H7 (cell line): ENCODE measurements at regions not wholly inside any gene's neighbourhood (a gene's known extent, or its start where the extent isn't known, plus 50 kb on each side); places are given as distances from the start of the nearest gene placed in this dataset.

Experiments
- DNase-seq: peaks from one replicate; pipeline ENCODE4 v3.0.0; 2012
- H3K27me3 ChIP-seq: 2 replicates; pipeline ENCODE4 v1.6.0; 2011; ENCODE audit warnings: mild to moderate bottlenecking, low read length; ENCODE audit not compliant: control insufficient read depth, insufficient read depth
- H3K36me3 ChIP-seq: replicated peaks from 2 replicates; pipeline ENCODE4 v1.5.1; 2011; ENCODE audit warnings: low read length; ENCODE audit not compliant: control insufficient read depth, insufficient read depth
- H3K4me3 ChIP-seq: 2 replicates; pipeline ENCODE4 v1.5.1; 2011; ENCODE audit warnings: low read depth, mild to moderate bottlenecking, control low read depth, low read length, moderate library complexity; ENCODE audit not compliant: insufficient read depth

GRCh38 chr18:53603276-53603675 is 621.2 kb downstream of the MBD2 start:
- H3K4me3 ChIP-seq: no peak overlapping the region
- no peak for DNase-seq
- H3K36me3 ChIP-seq: no peaks in the 10 kb centered on the region
- H3K27me3 ChIP-seq: no peaks in the 10 kb centered on the region

- Histone ChIP-seq H3K27me3 (no peaks in the 10 kb centered on the region), H3K4me3 (no peak overlapping the region), H3K36me3 (no peaks in the 10 kb centered on the region)
- DNase-seq: no peak
Measured at GRCh38 chr18:53601344-53601743, 623.1 kb downstream of the MBD2 start.

GRCh38 chr18:53586923-53587322 is 637.5 kb downstream of the MBD2 start:
- no peaks in the 10 kb centered on the region for H3K27me3 ChIP-seq
- no peak for DNase-seq
- no peaks in the 10 kb centered on the region for H3K36me3 ChIP-seq
- H3K4me3 ChIP-seq: no peak overlapping the region
